Tibial artery (tissue), 4 donors: ENCODE measurements at regions not wholly inside any gene's neighbourhood (a gene's known extent, or its start where the extent isn't known, plus 50 kb on each side); places are given as distances from the start of the nearest gene placed in this dataset.
"Not testable (repeated sequence)": the region's sequence is repeated elsewhere in the genome, so short reads cannot be mapped to it uniquely, and the experiment has no call there.

ENCODE experiments used
- DNase-seq, 2 donors: peaks; one replicate each; pipeline ENCODE4 v3.0.0-alpha.2; 2019
- H3K27ac ChIP-seq, 2 donors: fragments of 200-600 bp; sonication (generic) in 1 of 2; 1 replicate in 1 of 2; 2 replicates in 1 of 2; pipeline ENCODE4 v1.5.1; 2018 to 2019; ENCODE audit warnings: mild to moderate bottlenecking in 1 of 2
- H3K27me3 ChIP-seq, 2 donors: fragments of 200-600 bp; sonication (generic) in 1 of 2; one replicate each; pipeline versions ENCODE4 v1.5.1 to v1.6.0; 2016 to 2019
- H3K36me3 ChIP-seq, 3 donors: fragments of 200-600 bp; sonication (generic) in 2 of 3; one replicate each; pipeline ENCODE4 v1.5.1; 2016 to 2019; ENCODE audit warnings: mild to moderate bottlenecking in 2 of 3
- H3K4me1 ChIP-seq, 4 donors: fragments of 200-600 bp; sonication (generic) in 2 of 4; 1 replicate in 3 of 4; 2 replicates in 1 of 4; pipeline ENCODE4 v1.5.1; 2016 to 2019
- H3K4me3 ChIP-seq, 2 donors: fragments of 200-600 bp; sonication (generic) in 1 of 2; 1 replicate in 1 of 2; 2 replicates in 1 of 2; pipeline ENCODE4 v1.5.1; 2018 to 2019; ENCODE audit warnings: mild to moderate bottlenecking in 2 of 2
- H3K9me3 ChIP-seq, 3 donors: fragments of 200-600 bp; sonication (generic) in 1 of 3; one replicate each; pipeline ENCODE4 v1.5.1; 2016 to 2019
- intact Hi-C: fragments of 100-400 bp; cut with DNase I; formaldehyde crosslinking; loops from one replicate; pipeline ENCODE4 v1.15.0; 2023; ENCODE audit warnings: low total_unique reads
- TF ChIP-seq, protein P1 (sequence below), 2 experiments: fragments of 200-600 bp in 1 of 2; fragments of 450-650 bp in 1 of 2; IDR thresholded peaks; one replicate each; pipeline ENCODE4 v1.5.1; 2017 to 2019; ENCODE audit warnings: antibody characterized with exemption in 2 of 2, mild to moderate bottlenecking in 1 of 2, moderate library complexity in 1 of 2

DNA sequence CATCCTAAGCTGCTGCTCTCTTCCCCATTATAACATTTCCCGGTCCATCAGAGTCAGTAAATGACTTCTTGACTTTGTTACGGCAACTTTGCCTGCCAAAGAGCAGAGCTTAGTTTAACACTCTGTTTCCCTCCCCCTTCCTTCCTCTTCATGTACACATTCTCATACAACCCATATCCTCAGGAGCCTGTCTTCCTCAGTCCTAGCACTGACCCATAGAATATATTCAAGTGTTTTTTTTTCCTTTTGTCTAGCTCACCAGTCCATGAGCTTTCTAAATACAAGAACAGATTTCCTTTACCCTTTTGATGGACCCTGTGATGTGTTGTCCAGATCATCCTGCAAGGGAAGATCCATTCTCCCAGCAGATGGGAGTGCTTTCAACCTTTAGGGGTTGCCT is 97.0 kb upstream of the MON1B start:
- Histone ChIP-seq H3K9me3 (no peaks in the 10 kb centered on the region), H3K27me3 (no peaks in the 10 kb centered on the region), H3K27ac (no peak overlapping the region), H3K4me1 (no peaks in the 10 kb centered on the region), H3K36me3 (no peaks in the 10 kb centered on the region), H3K4me3 (no peak overlapping the region)
- intact Hi-C loops = loop anchor here (10.0 kb wide), 1 partner anchor 59 kb away; no protein-coding TSS in a partner anchor
- TF ChIP-seq, protein P1, sequence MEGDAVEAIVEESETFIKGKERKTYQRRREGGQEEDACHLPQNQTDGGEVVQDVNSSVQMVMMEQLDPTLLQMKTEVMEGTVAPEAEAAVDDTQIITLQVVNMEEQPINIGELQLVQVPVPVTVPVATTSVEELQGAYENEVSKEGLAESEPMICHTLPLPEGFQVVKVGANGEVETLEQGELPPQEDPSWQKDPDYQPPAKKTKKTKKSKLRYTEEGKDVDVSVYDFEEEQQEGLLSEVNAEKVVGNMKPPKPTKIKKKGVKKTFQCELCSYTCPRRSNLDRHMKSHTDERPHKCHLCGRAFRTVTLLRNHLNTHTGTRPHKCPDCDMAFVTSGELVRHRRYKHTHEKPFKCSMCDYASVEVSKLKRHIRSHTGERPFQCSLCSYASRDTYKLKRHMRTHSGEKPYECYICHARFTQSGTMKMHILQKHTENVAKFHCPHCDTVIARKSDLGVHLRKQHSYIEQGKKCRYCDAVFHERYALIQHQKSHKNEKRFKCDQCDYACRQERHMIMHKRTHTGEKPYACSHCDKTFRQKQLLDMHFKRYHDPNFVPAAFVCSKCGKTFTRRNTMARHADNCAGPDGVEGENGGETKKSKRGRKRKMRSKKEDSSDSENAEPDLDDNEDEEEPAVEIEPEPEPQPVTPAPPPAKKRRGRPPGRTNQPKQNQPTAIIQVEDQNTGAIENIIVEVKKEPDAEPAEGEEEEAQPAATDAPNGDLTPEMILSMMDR (IDR thresholded peaks at IDR 0.05) = no peak
- no peak for DNase-seq

DNA sequence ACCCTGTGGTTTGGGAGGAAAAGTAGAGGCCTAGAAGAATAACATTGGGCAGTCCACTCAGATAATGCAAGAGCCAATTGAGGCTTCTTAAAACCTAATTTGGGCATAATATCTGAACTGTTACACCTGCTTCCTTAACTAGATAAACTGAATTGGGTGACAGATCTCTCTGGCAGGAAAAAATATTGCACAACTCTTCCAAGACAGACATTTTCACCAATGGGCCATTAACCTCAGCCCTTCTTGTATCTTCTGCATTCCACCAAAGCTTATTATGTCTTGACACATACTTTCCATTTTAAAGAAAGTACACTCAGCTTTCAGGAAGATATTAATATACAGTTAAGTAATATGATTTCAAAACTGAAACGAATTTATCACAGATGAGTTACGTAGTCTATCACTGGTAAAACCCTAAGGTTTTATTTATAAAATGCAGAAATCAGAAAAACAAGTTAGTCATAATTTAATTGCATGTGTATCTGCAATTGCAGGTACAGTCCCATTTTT is 79.9 kb upstream of the MON1B start:
- no peaks in the 10 kb centered on the region for H3K36me3 ChIP-seq
- H3K9me3 ChIP-seq = no peaks in the 10 kb centered on the region
- intact Hi-C loops = no loop called here
- TF ChIP-seq, protein P1 (IDR thresholded peaks at IDR 0.05) = no peak
- H3K27me3 ChIP-seq = no peaks in the 10 kb centered on the region
- no peak overlapping the region for H3K4me3 ChIP-seq
- no peaks in the 10 kb centered on the region for H3K4me1 ChIP-seq
- no peak for DNase-seq
- no peak overlapping the region for H3K27ac ChIP-seq

DNA sequence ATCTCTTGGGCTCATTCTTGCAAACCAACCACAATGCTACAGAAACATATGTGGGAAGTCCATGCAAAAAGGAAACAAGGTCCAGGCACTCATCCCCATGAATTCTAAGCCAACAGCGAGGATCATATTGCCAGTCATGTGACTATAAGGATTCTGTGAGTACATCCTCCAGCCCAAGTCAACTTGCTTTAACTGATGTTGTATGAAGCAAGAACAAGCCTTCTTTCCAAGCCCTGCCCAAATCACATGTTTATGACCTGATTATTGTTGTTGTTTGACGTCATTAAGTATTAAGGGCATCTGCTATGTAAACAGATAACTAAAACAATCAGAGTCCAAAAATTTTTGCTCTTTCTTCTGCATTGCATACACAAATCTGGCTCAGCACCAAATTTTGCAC is 78.2 kb upstream of the MON1B start:
- no peak for DNase-seq
- Histone ChIP-seq H3K27ac (no peak overlapping the region), H3K4me3 (no peak overlapping the region), H3K36me3 (no peaks in the 10 kb centered on the region), H3K9me3 (no peaks in the 10 kb centered on the region), H3K4me1 (no peaks in the 10 kb centered on the region), H3K27me3 (no peaks in the 10 kb centered on the region)
- TF ChIP-seq, protein P1 (IDR thresholded peaks at IDR 0.05) = no peak
- intact Hi-C loops = no loop called here

DNA sequence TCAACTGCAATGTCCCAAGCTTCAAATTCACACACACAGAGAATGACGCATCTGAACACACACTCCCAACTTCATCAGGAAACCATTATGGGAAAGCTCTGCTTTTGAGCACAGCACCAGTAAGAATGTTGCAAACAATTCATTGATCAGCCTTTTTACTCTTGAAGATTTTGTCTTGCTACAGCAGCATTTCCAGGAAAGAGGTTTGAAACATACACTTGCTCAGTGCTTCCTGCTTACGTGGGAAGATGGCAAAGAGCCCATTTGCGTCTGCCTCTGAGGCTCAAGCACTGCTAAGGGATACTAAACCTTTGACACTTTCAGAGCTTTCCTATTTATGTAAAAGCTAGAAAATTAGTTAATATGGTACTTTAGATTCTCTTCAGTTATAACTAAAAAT is 77.2 kb upstream of the MON1B start:
- no peaks in the 10 kb centered on the region for H3K27me3 ChIP-seq
- H3K4me1 ChIP-seq = no peaks in the 10 kb centered on the region
- H3K36me3 ChIP-seq = no peaks in the 10 kb centered on the region
- TF ChIP-seq, protein P1 (IDR thresholded peaks at IDR 0.05) = no peak
- intact Hi-C loops = no loop called here
- no peak overlapping the region for H3K4me3 ChIP-seq
- no peak for DNase-seq
- H3K9me3 ChIP-seq = no peaks in the 10 kb centered on the region
- no peak overlapping the region for H3K27ac ChIP-seq

DNA sequence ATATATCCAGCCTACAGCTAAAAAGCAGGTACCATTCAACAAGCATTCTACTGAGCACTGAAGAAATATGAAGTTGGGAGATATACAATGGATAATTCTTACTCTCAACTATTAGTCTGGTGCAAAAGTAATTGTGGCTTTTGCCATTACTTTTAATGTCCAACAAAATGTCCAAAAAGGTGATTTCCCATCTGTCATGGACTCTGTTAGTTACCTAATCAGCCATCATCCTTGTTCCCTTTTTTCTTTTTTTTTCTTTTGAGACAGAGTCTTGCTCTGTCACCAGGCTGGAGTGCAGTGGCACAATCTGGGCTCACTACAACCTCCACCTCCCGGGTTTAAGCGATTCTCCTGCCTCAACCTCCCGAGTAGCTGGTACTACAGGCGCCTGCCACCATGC is 76.6 kb upstream of the MON1B start:
- H3K9me3 ChIP-seq, H3K27me3 ChIP-seq, H3K4me3 ChIP-seq, H3K36me3 ChIP-seq, H3K4me1 ChIP-seq, intact Hi-C loops, DNase-seq, H3K27ac ChIP-seq: not testable (repeated sequence)

DNA sequence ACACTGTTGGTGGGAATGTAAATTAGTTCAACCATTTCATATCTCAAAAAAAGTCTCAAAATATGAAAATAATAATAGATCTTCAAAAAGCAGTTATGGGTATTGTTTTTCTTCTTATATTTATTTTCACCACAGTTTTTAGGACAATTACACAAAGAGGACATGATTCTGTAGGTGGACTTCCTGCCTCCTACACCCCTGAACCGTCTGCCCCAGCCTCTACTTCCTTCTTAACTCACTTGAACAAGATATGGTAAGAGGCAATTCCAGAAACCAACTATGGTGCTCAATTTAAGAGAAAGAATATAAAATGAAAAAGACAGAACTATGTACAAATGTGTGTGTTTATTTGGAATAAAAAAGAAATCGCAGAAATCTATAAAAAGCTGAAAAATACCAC is 74.1 kb upstream of the MON1B start:
- H3K4me3 ChIP-seq = no peak overlapping the region
- TF ChIP-seq, protein P1 (IDR thresholded peaks at IDR 0.05) = no peak

More for the DNA sequence above, 74.1 kb upstream of the MON1B start:
- H3K4me1 ChIP-seq = no peaks in the 10 kb centered on the region
- H3K27me3 ChIP-seq = no peaks in the 10 kb centered on the region
- no peak overlapping the region for H3K27ac ChIP-seq
- H3K36me3 ChIP-seq = no peaks in the 10 kb centered on the region
- intact Hi-C loops = no loop called here
- H3K9me3 ChIP-seq = no peaks in the 10 kb centered on the region
- DNase-seq = no peak
